ENCODE measurements at regions not wholly inside any gene's neighbourhood (a gene's known extent, or its start where the extent isn't known, plus 50 kb on each side); places are given as distances from the start of the nearest gene placed in this dataset.

GRCh38 chr6:15077961-15078360 is 167.9 kb upstream of the JARID2 start:
- DNase-seq, result peak; percentile 94
- H2BK120ac ChIP-seq (ENCODE audit: low read depth, low read length, poor library complexity, severe bottlenecking), result no peak overlapping the region
- no CpG with 5 or more reads among the region's 5 CpGs for WGBS (ENCODE audit: extremely low coverage, insufficient read length, low lambda C conversion rate)
- H3K18ac ChIP-seq (ENCODE audit: insufficient read length, low read depth, low read length), result no peak overlapping the region
- Mint-ChIP-seq H3K9me3 (peaks cover 0 to 3% of the 10 kb centered on the region in 2 experiments; a peak in 2 of 5 replicates), H3K27me3 (ENCODE audit: low read depth) (no peaks in the 10 kb centered on the region), H3K4me3 (no peak overlapping the region), H3K4me1 (peaks cover 44 to 49% of the 10 kb centered on the region in 2 experiments), H3K27ac (peak overlapping the region; percentile 45 to 95 (median 94); a peak in 5 of 7 replicates), H3K36me3 (ENCODE audit: insufficient read depth in 1 of 3, low read depth in 3 of 3) (peaks cover 0 to 5% (median 0%) of the 10 kb centered on the region in 3 experiments; a peak in 1 of 7 replicates)
- no peak overlapping the region for H3T11ph ChIP-seq (ENCODE audit: low read length)
- no peak overlapping the region for H2BK5ac ChIP-seq (ENCODE audit: insufficient read length, low read length)
- no peak overlapping the region for H2AFZ ChIP-seq (ENCODE audit: low read length)
- H3K9ac ChIP-seq (ENCODE audit: extremely low read depth, insufficient read length, low read length), result no peak overlapping the region
- H3K23ac ChIP-seq (ENCODE audit: insufficient read length, low read depth, low read length), result no peak overlapping the region
- TF ChIP-seq CTCF (conservative IDR thresholded peaks at IDR 0.05), result no peak
- H3K56ac ChIP-seq (ENCODE audit: insufficient read length, low read depth, low read length), result no peak overlapping the region
- H3K27ac ChIP-seq (ENCODE audit: insufficient read length, low read depth, low read length), result no peak overlapping the region
- no peaks in the 10 kb centered on the region for H3K79me1 ChIP-seq (ENCODE audit: insufficient read depth, low read depth, low read length, poor library complexity, severe bottlenecking)
- H3K14ac ChIP-seq (ENCODE audit: insufficient read depth, low read length), result no peak overlapping the region
- H2BK20ac ChIP-seq (ENCODE audit: low read depth, low read length, poor library complexity, severe bottlenecking), result no peak overlapping the region
- H3K4me2 ChIP-seq (ENCODE audit: insufficient read depth, insufficient read length, low read length), result no peak overlapping the region
- no peaks in the 10 kb centered on the region for H3K23me2 ChIP-seq (ENCODE audit: insufficient read length, low read depth, low read length, poor library complexity, severe bottlenecking)
- no peaks in the 10 kb centered on the region for H3K79me2 ChIP-seq (ENCODE audit: insufficient read depth, low read length)
- no peak overlapping the region for H4K5ac ChIP-seq (ENCODE audit: insufficient read length, low read depth, low read length)
- H2BK15ac ChIP-seq (ENCODE audit: low read depth, low read length), result no peak overlapping the region
- no peak overlapping the region for H3K4ac ChIP-seq (ENCODE audit: low read depth, low read length)
- no peak overlapping the region for H4K8ac ChIP-seq (replicated peaks; ENCODE audit: insufficient read length, low read depth, low read length)
- no peaks in the 10 kb centered on the region for H4K20me1 ChIP-seq (ENCODE audit: control insufficient read depth, insufficient read depth, insufficient read length)
- no peak overlapping the region for H2AK5ac ChIP-seq (ENCODE audit: insufficient read length, low read length)
- H3K9me3 ChIP-seq (ENCODE audit: control insufficient read depth, low read depth, low read length), result no peaks in the 10 kb centered on the region
- H3K27me3 ChIP-seq (ENCODE audit: insufficient read depth, low read length), result no peaks in the 10 kb centered on the region
- H4K91ac ChIP-seq (ENCODE audit: insufficient read length, low read depth, low read length), result no peak overlapping the region
- no peak overlapping the region for H2BK12ac ChIP-seq (ENCODE audit: insufficient read length, low read depth, low read length)
- H3K4me1 ChIP-seq (ENCODE audit: insufficient read depth, low read length), result peaks cover 10% of the 10 kb centered on the region
